Activated CD8-positive, alpha-beta memory T cell treated with anti-CD3 and anti-CD28 coated beads for 48 hours (primary cell): ENCODE measurements at regions not wholly inside any gene's neighbourhood (a gene's known extent, or its start where the extent isn't known, plus 50 kb on each side); places are given as distances from the start of the nearest gene placed in this dataset.

Source experiments
- DNase-seq, 3 experiments: peaks; one replicate each; pipeline ENCODE4 v3.0.0-alpha.2; 2020; ENCODE audit warnings: low read depth in 2 of 3, low spot score in 2 of 3

DNA sequence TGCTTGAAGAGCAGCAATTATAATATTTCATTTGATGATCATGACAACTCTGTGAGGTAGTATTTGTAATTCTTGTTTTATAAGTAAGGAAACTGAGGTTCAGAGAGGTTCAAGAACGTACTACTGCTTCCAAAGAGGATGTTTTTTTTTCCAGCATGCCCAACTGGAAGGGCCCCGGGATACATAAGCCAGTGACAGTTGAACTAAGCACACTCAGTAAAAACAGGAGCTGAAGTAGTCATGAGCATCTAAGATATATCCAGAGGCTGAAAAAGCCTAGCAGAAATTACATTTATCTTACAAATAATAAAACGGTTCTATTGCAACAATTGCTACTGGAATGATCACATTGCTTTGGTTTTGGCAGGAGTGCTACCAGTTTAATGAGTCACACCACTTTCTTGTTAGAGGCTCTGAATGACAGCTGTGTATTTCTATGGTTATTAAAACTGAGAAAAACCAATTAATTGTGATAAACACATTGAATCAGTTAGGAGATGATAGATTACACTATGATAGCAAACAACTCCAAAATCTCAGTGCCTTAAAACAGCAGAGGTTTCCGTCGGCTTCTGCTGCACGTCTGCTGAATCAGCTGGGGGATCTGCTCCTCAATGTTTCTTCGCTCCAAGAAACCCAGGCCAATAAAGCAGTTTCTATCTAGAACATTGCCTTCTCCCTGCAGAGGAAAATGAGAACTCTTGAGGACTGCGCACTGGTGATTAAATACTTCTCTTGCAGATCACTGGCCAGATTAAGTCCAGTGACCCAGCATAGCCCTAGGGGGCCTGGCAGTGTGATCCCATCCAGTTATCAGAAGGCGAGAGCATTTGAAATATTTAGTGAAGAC is 522.7 kb downstream of the PLPP3 start:
- no peak for DNase-seq

DNA sequence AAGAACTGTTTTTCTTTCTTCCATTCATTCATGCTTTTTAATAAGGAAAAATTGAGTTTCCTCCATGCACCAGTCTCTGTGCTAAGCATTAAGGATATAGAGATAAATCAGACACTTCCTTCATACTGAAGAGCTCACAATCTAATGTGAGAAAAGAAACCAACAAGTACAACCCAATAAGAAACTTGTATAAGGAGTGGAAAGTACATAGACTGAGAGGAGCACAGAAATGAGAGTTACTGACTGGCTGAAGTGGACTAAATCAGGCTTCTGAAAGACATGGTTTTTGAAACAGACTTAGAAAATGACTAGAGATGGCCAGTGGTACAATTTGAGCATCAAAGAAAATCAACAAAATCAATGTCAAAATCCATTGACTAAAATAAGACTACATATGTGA is 524.4 kb downstream of the PLPP3 start:
- DNase-seq: no peak

DNA sequence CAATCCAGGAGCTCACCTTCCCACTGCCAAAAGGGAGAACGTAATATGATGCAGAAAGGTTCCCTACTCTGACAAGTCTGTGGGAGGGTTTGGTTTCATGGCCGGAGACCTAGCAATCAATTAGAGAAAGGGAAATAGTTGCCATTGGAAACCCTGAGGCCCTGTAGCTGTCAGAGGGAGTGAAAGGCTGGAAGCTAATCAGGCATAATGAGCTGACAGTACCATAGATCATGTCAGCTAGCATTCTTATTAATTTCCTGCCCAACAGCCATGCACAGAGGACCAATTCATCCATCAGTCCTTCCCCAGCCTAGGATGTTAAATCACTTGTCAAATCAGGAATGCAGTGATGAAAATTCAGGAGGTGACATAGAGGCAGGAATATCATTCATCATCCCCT is 527.3 kb downstream of the PLPP3 start:
- no peak for DNase-seq

GRCh38 chr1:56050911-56051310 is 528.5 kb downstream of the PLPP3 start:
- DNase-seq: no peak

DNA sequence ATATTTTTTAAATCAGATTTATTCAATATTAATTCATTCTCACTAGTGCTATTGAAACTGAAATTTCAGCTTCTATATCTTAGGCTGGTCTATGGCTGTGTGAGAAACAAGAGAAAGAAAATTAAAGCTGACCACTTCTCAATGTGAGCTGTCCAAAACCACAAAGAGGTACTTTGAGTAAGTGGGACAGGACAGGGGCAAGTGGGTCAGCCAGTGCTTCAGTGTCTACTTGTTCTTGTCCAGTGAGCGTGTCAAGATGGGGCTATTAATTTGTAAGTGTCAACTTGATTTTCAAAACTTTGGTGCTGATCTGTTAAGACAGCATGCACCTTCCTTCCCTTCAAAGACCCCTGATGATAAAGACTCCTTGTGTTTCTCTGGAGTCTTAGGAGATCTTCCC is 533.9 kb downstream of the PLPP3 start:
- no peak for DNase-seq

DNA sequence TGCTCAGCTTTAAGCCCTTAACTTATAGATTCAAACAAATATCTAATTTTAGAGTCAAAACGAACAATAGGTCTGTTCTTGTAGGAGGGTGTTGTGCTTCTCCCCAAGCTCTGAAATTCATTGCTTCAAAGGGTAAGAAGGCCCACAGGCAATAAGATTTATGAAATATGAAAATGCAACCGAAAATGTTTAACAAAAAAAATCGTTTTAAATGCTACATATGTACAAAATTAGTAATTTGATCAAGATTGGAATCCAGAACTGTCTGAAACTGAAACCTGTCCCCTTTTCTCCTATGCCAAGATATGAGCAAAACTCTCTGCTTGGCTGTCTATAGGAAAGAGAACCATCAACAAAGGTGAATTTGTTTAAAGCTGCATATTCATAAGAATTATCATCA is 534.3 kb downstream of the PLPP3 start:
- DNase-seq: no peak

DNA sequence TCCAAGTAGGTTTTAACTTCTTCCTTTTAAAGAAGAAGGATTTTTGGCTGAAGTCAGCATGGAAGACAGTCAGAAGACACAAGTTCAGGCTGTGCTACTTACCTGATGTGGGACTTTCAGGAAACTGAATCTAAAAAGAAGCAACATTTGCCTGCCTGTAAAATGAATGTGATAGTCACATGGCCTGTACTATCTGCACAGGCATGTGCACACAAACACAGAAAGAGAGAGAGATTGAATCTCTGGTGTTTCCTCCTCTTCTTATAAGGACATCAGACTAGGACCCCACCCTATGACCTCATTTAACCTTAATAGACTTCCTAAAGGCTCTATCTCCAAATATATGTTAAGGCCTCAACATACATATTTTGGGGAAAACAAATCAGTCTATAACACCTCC is 542.9 kb downstream of the PLPP3 start:
- DNase-seq: no peak

- no peak for DNase-seq
Observed at GRCh38 chr1:56034847-56035481, 544.4 kb downstream of the PLPP3 start.

DNA sequence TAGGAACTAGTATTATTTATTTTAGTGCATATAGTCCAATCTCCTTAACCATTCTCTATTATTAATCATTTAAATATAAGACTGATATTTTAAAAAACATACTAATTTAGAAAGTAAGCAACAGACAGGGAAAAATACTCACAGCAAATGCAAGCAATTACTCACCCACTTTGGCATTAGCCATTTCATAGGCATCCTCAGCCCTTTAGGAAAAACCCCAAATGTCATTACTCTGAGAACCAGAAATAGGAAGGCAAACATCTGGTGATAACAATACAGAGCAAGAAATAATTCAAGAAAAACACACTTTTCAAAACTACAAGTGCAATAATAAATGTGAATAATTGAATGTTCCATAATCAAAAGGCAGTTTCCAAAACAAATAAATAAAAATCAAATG is 545.1 kb downstream of the PLPP3 start:
- no peak for DNase-seq

- no peak for DNase-seq
Observed at GRCh38 chr1:56033321-56034037, 545.9 kb downstream of the PLPP3 start.

- DNase-seq: no peak
Observed at GRCh38 chr1:56032096-56032676, 547.2 kb downstream of the PLPP3 start.

- no peak for DNase-seq
Observed at GRCh38 chr1:56031001-56031400, 548.4 kb downstream of the PLPP3 start.

- DNase-seq: no peak
Observed at GRCh38 chr1:56029319-56030003, 549.9 kb downstream of the PLPP3 start.

- DNase-seq: no peak
Observed at GRCh38 chr1:56028911-56029310, 550.5 kb downstream of the PLPP3 start.

GRCh38 chr1:56028244-56028643 is 551.1 kb downstream of the PLPP3 start:
- no peak for DNase-seq

- DNase-seq: no peak
Observed at GRCh38 chr1:56025942-56026341, 553.4 kb downstream of the PLPP3 start.

DNA sequence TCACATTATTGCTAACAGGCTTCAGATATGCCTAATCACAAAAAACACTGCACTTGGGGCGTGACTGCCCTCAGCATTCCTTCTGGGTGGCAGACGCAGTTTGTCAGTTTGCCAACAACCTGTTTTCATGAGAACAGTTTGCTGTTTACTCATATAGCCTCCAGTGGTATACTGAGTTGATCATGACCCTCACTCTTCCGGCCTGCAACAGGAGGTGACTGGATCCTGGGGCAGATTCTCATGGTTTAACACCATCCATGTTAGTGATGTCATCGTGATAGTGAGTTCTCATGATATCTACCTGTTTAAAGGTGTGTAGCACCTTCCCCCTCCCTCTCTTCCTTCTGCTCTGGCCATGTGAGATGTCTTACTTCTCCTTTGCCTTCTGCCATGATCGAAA is 555.2 kb downstream of the PLPP3 start:
- DNase-seq: no peak

DNA sequence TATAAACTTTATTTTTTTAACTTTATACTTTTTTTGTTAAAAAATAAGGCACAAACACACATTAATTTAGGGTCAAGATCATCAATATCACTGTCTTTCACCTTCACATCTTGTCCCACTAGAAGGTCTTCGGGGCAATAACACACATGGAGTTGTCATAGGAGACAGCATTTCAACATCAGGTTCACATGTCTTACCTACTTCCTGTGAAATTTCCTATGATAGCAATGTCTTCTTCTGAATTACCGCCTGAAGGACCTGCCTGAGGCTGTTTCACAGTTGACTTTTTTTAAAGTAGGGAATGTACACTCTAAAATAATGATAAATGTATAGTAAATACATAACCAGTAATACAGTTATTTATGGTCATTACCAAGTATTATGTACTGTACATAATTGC is 559.4 kb downstream of the PLPP3 start:
- DNase-seq: no peak

- DNase-seq: no peak
Observed at GRCh38 chr1:56019472-56019871, 559.9 kb downstream of the PLPP3 start.

DNA sequence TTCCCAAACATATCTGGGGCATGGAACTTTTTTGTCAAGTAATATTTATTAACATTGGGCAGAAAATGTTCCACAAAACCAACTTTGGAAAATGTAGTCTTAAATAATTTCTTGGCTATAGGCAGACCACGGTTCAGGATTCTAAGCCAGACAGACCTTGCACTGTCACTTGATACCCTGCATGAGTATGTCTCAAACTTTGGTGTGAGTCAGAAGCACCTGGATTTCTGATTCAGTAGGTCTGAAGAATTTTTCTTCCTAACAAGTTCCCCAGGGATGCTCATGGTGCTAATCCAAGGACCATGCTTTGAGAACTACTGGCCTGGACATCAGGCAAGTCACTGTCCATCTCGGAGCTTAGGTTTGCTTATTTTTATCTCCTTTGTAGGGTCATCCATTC is 562.0 kb downstream of the PLPP3 start:
- DNase-seq: no peak

- no peak for DNase-seq
Observed at GRCh38 chr1:56003846-56004245, 575.5 kb downstream of the PLPP3 start.
